ENCODE measurements at regions not wholly inside any gene's neighbourhood (a gene's known extent, or its start where the extent isn't known, plus 50 kb on each side); places are given as distances from the start of the nearest gene placed in this dataset.

DNA sequence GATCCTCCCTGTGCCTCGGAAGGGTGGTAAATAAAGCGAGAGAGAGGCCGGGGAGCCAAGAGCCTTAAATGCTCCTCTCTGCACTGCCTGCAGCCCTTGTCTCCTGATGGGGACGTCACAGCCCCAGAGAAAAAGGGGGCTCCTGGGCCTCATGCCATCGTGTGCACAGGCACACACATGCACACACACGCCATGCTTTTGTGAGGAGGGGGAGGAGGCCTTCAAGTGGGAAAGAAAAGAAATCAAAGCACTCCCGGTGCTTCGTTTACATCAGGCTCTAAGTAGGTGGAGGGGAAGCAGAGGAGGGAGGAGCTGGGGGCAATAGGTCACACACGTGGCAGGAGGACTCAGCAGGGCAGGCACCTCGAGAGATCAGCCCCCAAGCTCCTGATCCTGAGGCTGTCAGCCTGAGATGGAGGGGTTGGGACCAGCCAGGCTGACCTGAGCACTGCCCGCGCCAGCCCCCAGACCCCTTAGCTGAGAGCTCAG lies 68.2 kb upstream of the NECTIN1 start:
- TF ChIP-seq, protein P1, sequence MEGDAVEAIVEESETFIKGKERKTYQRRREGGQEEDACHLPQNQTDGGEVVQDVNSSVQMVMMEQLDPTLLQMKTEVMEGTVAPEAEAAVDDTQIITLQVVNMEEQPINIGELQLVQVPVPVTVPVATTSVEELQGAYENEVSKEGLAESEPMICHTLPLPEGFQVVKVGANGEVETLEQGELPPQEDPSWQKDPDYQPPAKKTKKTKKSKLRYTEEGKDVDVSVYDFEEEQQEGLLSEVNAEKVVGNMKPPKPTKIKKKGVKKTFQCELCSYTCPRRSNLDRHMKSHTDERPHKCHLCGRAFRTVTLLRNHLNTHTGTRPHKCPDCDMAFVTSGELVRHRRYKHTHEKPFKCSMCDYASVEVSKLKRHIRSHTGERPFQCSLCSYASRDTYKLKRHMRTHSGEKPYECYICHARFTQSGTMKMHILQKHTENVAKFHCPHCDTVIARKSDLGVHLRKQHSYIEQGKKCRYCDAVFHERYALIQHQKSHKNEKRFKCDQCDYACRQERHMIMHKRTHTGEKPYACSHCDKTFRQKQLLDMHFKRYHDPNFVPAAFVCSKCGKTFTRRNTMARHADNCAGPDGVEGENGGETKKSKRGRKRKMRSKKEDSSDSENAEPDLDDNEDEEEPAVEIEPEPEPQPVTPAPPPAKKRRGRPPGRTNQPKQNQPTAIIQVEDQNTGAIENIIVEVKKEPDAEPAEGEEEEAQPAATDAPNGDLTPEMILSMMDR (IDR thresholded peaks at IDR 0.05), result no peak
- TF ChIP-seq POLR2A (IDR thresholded peaks at IDR 0.05), result no peak

All from prostate gland (tissue), 2 donors.